Panc1 (cell line): ENCODE measurements at regions not wholly inside any gene's neighbourhood (a gene's known extent, or its start where the extent isn't known, plus 50 kb on each side); places are given as distances from the start of the nearest gene placed in this dataset.

ENCODE experiments used
- ATAC-seq: fragments of 200-7000 bp; cut with Tn5 transposase; 2 replicates; pipeline ENCODE4 v1.9.1; 2020; ENCODE audit warnings: mild to moderate bottlenecking, moderate library complexity
- BruUV-seq: library from RNA; stranded (reverse); fragments of 400-500 nt; replicated peaks from 2 replicates; lab custom pipeline; 2021; lab: Mats Ljungman, UMichigan
- CTCF ChIA-PET: fragments of 300-600 bp; sonication (Branson Sonifier 250); formaldehyde crosslinking; loops from one replicate; lab custom pipeline; 2022; ENCODE audit warnings: antibody characterized with exemption; lab: Charles Lee
- POLR2A ChIA-PET: fragments of 300-600 bp; sonication (Branson Sonifier 250); formaldehyde crosslinking; loops from one replicate; lab custom pipeline; 2022; ENCODE audit warnings: antibody characterized with exemption; lab: Charles Lee
- DNase-seq: peaks from one replicate; pipeline ENCODE4 v3.0.0-alpha.2; 2010; ENCODE audit warnings: low read depth, low spot score
- H3K27ac ChIP-seq: 2 replicates; pipeline ENCODE4 v1.5.1; 2011; ENCODE audit warnings: mild to moderate bottlenecking, low read length, inconsistent platforms
- H3K27me3 ChIP-seq: fragments of 200-500 bp; sonication (Bioruptor generic); 2 replicates; pipeline ENCODE4 v1.6.0; 2014; ENCODE audit warnings: low read length, inconsistent platforms; ENCODE audit not compliant: control insufficient read depth, insufficient read depth
- H3K36me3 ChIP-seq: fragments of 200-500 bp; sonication (Bioruptor generic); 2 replicates; pipeline ENCODE4 v1.5.1; 2014; ENCODE audit warnings: inconsistent platforms, mild to moderate bottlenecking, low read length, moderate library complexity; ENCODE audit not compliant: control insufficient read depth, insufficient read depth
- H3K4me1 ChIP-seq: 2 replicates; pipeline ENCODE4 v1.5.1; 2011; ENCODE audit warnings: inconsistent platforms, mild to moderate bottlenecking, low read length, moderate library complexity; ENCODE audit not compliant: control insufficient read depth, insufficient read depth
- H3K4me3 ChIP-seq, 2 experiments: 2 replicates each; pipeline ENCODE4 v1.5.1; 2011 to 2012; ENCODE audit warnings: low read depth in 2 of 2, low read length in 2 of 2, mild to moderate bottlenecking in 2 of 2, inconsistent platforms in 1 of 2, moderate library complexity in 1 of 2
- H3K9me3 ChIP-seq: fragments of 200-500 bp; sonication (Bioruptor generic); 2 replicates; pipeline ENCODE4 v1.5.1; 2014; ENCODE audit warnings: low read depth, mild to moderate bottlenecking, inconsistent platforms, low read length, moderate library complexity; ENCODE audit not compliant: control insufficient read depth, insufficient read depth
- POLR2AphosphoS5 ChIP-seq: IDR thresholded peaks from 2 replicates; pipeline ENCODE4 v1.6.1; 2012; ENCODE audit warnings: mild to moderate bottlenecking, low read depth, low read length, moderate library complexity
- SIN3A ChIP-seq: IDR thresholded peaks from 2 replicates; pipeline ENCODE4 v1.6.1; 2012; ENCODE audit warnings: low read depth, mild to moderate bottlenecking, low read length, moderate library complexity, borderline replicate concordance; ENCODE audit not compliant: insufficient read depth
- TCF7L2 ChIP-seq: IDR thresholded peaks from 2 replicates; pipeline ENCODE4 v1.6.1; 2011; ENCODE audit warnings: mild to moderate bottlenecking, low read depth, low read length, inconsistent platforms
- in situ Hi-C: cut with HindIII; loops from 2 replicates; pipeline ENCODE4 v1.10.0; 2016; ENCODE audit warnings: low sequenced_read_pairs, low pct_unique_long_range_greater_than_20kb
- intact Hi-C: fragments of 100-400 bp; cut with micrococcal nuclease; formaldehyde crosslinking; loops from one replicate; pipeline ENCODE4 v1.10.0; 2022; ENCODE audit not compliant: unreplicated experiment
- TF ChIP-seq, protein P1 (sequence below), 2 experiments: IDR thresholded peaks; 2 replicates each; pipeline ENCODE4 v1.6.1; 2011 to 2012; ENCODE audit warnings: low read depth in 2 of 2, control low read depth in 1 of 2, low read length in 1 of 2, mild to moderate bottlenecking in 1 of 2, moderate library complexity in 1 of 2; ENCODE audit not compliant: insufficient read depth in 1 of 2
- TF ChIP-seq, protein P2 (sequence below): fragments of 450-650 bp; IDR thresholded peaks from 2 replicates; pipeline ENCODE4 v1.5.1; 2017; ENCODE audit warnings: mild to moderate bottlenecking

GRCh38 chr7:12942609-12943008, 255.2 kb downstream of the ARL4A start:
- no peak for DNase-seq
- in situ Hi-C loops = no loop called here
- peak; percentile 73; the same call in 1 of the 2 replicates for ATAC-seq

GRCh38 chr7:12943781-12944180, 256.3 kb downstream of the ARL4A start:
- ChIA-PET CTCF (no interaction called here), POLR2A (no interaction called here)
- Histone ChIP-seq H3K36me3 (no peaks in the 10 kb centered on the region), H3K27me3 (no peaks in the 10 kb centered on the region), H3K4me3 (no peak overlapping the region), H3K27ac (no peak overlapping the region), H3K9me3 (no peaks in the 10 kb centered on the region), H3K4me1 (peaks cover 6% of the 10 kb centered on the region)
- DNase-seq (no peak), ATAC-seq (no peak)
- in situ Hi-C loops (no loop called here), intact Hi-C loops (no loop called here)
- BruUV-seq = no TSS peak
- TF ChIP-seq POLR2AphosphoS5 = no peak
- TF ChIP-seq, protein P1, sequence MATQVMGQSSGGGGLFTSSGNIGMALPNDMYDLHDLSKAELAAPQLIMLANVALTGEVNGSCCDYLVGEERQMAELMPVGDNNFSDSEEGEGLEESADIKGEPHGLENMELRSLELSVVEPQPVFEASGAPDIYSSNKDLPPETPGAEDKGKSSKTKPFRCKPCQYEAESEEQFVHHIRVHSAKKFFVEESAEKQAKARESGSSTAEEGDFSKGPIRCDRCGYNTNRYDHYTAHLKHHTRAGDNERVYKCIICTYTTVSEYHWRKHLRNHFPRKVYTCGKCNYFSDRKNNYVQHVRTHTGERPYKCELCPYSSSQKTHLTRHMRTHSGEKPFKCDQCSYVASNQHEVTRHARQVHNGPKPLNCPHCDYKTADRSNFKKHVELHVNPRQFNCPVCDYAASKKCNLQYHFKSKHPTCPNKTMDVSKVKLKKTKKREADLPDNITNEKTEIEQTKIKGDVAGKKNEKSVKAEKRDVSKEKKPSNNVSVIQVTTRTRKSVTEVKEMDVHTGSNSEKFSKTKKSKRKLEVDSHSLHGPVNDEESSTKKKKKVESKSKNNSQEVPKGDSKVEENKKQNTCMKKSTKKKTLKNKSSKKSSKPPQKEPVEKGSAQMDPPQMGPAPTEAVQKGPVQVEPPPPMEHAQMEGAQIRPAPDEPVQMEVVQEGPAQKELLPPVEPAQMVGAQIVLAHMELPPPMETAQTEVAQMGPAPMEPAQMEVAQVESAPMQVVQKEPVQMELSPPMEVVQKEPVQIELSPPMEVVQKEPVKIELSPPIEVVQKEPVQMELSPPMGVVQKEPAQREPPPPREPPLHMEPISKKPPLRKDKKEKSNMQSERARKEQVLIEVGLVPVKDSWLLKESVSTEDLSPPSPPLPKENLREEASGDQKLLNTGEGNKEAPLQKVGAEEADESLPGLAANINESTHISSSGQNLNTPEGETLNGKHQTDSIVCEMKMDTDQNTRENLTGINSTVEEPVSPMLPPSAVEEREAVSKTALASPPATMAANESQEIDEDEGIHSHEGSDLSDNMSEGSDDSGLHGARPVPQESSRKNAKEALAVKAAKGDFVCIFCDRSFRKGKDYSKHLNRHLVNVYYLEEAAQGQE (IDR thresholded peaks at IDR 0.05; ENCODE audit: insufficient read depth in 1 of 2, low read depth in 2 of 2, low read length in 1 of 2) = no peak
- TF ChIP-seq, protein P2, sequence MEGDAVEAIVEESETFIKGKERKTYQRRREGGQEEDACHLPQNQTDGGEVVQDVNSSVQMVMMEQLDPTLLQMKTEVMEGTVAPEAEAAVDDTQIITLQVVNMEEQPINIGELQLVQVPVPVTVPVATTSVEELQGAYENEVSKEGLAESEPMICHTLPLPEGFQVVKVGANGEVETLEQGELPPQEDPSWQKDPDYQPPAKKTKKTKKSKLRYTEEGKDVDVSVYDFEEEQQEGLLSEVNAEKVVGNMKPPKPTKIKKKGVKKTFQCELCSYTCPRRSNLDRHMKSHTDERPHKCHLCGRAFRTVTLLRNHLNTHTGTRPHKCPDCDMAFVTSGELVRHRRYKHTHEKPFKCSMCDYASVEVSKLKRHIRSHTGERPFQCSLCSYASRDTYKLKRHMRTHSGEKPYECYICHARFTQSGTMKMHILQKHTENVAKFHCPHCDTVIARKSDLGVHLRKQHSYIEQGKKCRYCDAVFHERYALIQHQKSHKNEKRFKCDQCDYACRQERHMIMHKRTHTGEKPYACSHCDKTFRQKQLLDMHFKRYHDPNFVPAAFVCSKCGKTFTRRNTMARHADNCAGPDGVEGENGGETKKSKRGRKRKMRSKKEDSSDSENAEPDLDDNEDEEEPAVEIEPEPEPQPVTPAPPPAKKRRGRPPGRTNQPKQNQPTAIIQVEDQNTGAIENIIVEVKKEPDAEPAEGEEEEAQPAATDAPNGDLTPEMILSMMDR = no peak
- TF ChIP-seq SIN3A = no peak
- TF ChIP-seq TCF7L2 = no peak

More at GRCh38 chr7:12942609-12943008, 255.2 kb downstream of the ARL4A start:
- no peak overlapping the region for H3K27ac ChIP-seq
- no peaks in the 10 kb centered on the region for H3K9me3 ChIP-seq
- intact Hi-C loops = loop anchor here (1.0 kb wide), 1 partner anchor 256 kb away; no protein-coding TSS in a partner anchor
- no peak overlapping the region for H3K4me3 ChIP-seq
- H3K27me3 ChIP-seq = no peaks in the 10 kb centered on the region
- ChIA-PET CTCF (no interaction called here), POLR2A (no interaction called here)
- no peaks in the 10 kb centered on the region for H3K36me3 ChIP-seq
- H3K4me1 ChIP-seq = peaks cover 6% of the 10 kb centered on the region
- TF ChIP-seq, protein P2 = no peak
- TF ChIP-seq TCF7L2 = 0 out of 2 replicates have a peak, but pooled peaks have one; percentile 46
- BruUV-seq = no TSS peak
